Mononuclear cell (primary cell): ENCODE measurements at regions not wholly inside any gene's neighbourhood (a gene's known extent, or its start where the extent isn't known, plus 50 kb on each side); places are given as distances from the start of the nearest gene placed in this dataset.

Source experiments
- H3K27me3 ChIP-seq: 2 replicates; pipeline ENCODE4 v1.6.0; 2011; ENCODE audit warnings: low read length, control low read depth; ENCODE audit not compliant: insufficient read depth
- H3K4me1 ChIP-seq: 2 replicates; pipeline ENCODE4 v1.5.1; 2011; ENCODE audit warnings: mild to moderate bottlenecking, low read length, control low read depth; ENCODE audit not compliant: insufficient read depth
- H3K4me3 ChIP-seq: 2 replicates; pipeline ENCODE4 v1.5.1; 2011; ENCODE audit warnings: mild to moderate bottlenecking, low read length, moderate library complexity
- H3K9me3 ChIP-seq: 2 replicates; pipeline ENCODE4 v1.5.1; 2011; ENCODE audit warnings: low read depth, mild to moderate bottlenecking, control low read depth, low read length

- no peaks in the 10 kb centered on the region for H3K4me1 ChIP-seq
- no peaks in the 10 kb centered on the region for H3K27me3 ChIP-seq
- H3K9me3 ChIP-seq: no peaks in the 10 kb centered on the region
- no peak overlapping the region for H3K4me3 ChIP-seq
These were observed 775.4 kb downstream of the MTRR start for GRCh38 chr5:8644377-8644776.

GRCh38 chr5:8647111-8647510 is 778.2 kb downstream of the MTRR start:
- Histone ChIP-seq H3K9me3 (no peaks in the 10 kb centered on the region), H3K4me1 (no peaks in the 10 kb centered on the region), H3K27me3 (no peaks in the 10 kb centered on the region), H3K4me3 (no peak overlapping the region)

DNA sequence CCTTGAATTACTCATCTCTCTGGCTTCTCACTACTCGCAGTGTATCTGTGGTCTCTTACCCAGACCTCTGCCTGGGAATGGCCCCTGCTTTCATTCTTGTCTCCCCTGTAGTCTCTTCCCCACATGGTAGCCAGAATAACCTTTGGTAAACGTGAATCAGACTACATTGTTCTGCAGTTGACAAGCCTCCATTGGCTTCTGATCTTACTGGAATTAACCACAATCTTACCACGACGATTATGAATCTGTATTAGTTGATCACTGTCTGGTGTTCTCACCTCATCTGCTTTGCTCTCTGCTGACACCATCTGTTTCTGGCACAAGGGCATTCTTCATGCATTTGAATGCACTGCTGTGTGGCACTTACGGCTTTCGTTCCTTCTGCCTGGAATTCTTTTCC is 781.2 kb downstream of the MTRR start:
- H3K4me1 ChIP-seq: no peaks in the 10 kb centered on the region
- H3K4me3 ChIP-seq: no peak overlapping the region
- no peaks in the 10 kb centered on the region for H3K27me3 ChIP-seq
- no peaks in the 10 kb centered on the region for H3K9me3 ChIP-seq

- Histone ChIP-seq H3K4me1 (no peaks in the 10 kb centered on the region), H3K9me3 (no peaks in the 10 kb centered on the region), H3K4me3 (no peak overlapping the region), H3K27me3 (no peaks in the 10 kb centered on the region)
These were observed 791.4 kb downstream of the MTRR start for GRCh38 chr5:8660133-8660893.

DNA sequence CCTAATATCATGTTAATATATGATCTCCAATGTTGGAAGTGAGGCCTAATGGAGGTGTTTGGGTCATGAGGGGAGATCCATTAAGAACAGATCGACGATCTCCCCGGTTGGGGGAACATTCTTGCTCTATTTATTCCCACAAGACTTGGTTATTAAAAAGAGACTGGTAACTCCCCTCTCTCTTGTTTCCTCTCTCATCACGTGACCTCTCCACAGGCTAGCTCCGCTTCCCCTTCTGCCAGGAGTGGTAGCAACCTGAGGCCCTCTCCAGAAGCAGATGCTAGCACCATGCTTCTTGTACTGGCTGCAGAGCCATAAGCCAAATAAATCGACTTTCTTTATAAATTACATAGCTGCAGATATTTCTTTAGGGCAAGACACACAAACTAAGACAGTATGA is 794.4 kb downstream of the MTRR start:
- Histone ChIP-seq H3K4me3 (no peak overlapping the region), H3K9me3 (no peaks in the 10 kb centered on the region), H3K4me1 (no peaks in the 10 kb centered on the region)

GRCh38 chr5:8675182-8675581 is 806.2 kb downstream of the MTRR start:
- H3K9me3 ChIP-seq: no peaks in the 10 kb centered on the region
- H3K4me1 ChIP-seq: no peaks in the 10 kb centered on the region
- no peak overlapping the region for H3K4me3 ChIP-seq
- no peaks in the 10 kb centered on the region for H3K27me3 ChIP-seq

More for the DNA sequence above, 794.4 kb downstream of the MTRR start:
- no peaks in the 10 kb centered on the region for H3K27me3 ChIP-seq

DNA sequence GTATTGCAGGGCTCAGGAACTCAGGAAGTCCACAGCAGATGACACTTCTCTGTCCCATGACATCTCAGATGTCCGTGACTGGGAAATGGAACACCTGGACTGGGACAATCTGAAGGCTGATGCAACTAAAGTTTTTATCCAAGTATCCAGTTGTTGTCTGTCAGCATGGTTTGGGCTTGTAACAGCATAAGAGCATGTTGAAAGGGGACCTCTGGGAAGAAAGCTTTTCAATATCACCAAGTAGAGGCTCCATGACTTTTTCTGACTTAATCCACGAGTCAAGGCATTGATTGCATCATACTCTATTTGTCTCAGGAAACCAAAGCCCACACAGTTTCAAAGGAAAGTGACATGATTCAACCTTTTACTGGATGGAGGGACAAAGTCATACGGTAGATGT is 807.7 kb downstream of the MTRR start:
- no peaks in the 10 kb centered on the region for H3K4me1 ChIP-seq
- no peak overlapping the region for H3K4me3 ChIP-seq
- no peaks in the 10 kb centered on the region for H3K9me3 ChIP-seq
- no peaks in the 10 kb centered on the region for H3K27me3 ChIP-seq

- Histone ChIP-seq H3K4me1 (no peaks in the 10 kb centered on the region), H3K4me3 (no peak overlapping the region), H3K9me3 (no peaks in the 10 kb centered on the region), H3K27me3 (no peaks in the 10 kb centered on the region)
These were observed 813.4 kb downstream of the MTRR start for GRCh38 chr5:8682381-8682780.

DNA sequence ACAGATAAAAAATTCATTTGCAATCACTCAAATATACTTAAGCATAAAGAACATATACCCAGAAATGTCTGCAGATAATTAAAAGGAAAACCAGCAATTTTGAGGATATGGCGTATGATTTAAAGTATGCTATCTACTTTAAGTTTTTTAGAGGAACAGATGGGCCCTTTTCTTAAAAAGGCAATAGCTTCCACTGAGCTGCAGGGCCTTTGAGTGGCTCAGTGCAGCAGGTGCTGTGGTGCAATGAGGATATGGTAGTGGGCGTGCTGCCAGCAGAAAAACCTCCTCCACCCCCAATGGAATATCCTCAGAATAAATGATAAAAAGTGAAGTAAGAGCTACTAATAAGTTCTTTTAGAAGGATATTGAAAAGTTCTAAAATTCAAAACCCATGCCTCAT is 814.5 kb downstream of the MTRR start:
- H3K27me3 ChIP-seq: no peaks in the 10 kb centered on the region
- no peaks in the 10 kb centered on the region for H3K9me3 ChIP-seq
- no peaks in the 10 kb centered on the region for H3K4me1 ChIP-seq
- no peak overlapping the region for H3K4me3 ChIP-seq

- Histone ChIP-seq H3K27me3 (no peaks in the 10 kb centered on the region), H3K4me1 (no peaks in the 10 kb centered on the region), H3K4me3 (no peak overlapping the region), H3K9me3 (no peaks in the 10 kb centered on the region)
These were observed 816.8 kb downstream of the MTRR start for GRCh38 chr5:8685704-8686103.

GRCh38 chr5:8686707-8687106 is 817.8 kb downstream of the MTRR start:
- no peaks in the 10 kb centered on the region for H3K4me1 ChIP-seq

GRCh38 chr5:8689773-8690172 is 820.8 kb downstream of the MTRR start:
- Histone ChIP-seq H3K4me3 (no peak overlapping the region), H3K27me3 (no peaks in the 10 kb centered on the region), H3K9me3 (no peaks in the 10 kb centered on the region), H3K4me1 (no peaks in the 10 kb centered on the region)

More at GRCh38 chr5:8686707-8687106, 817.8 kb downstream of the MTRR start:
- Histone ChIP-seq H3K4me3 (no peak overlapping the region), H3K9me3 (no peaks in the 10 kb centered on the region), H3K27me3 (no peaks in the 10 kb centered on the region)

- Histone ChIP-seq H3K4me3 (no peak overlapping the region), H3K9me3 (no peaks in the 10 kb centered on the region), H3K27me3 (no peaks in the 10 kb centered on the region), H3K4me1 (no peaks in the 10 kb centered on the region)
These were observed 822.3 kb downstream of the MTRR start for GRCh38 chr5:8691221-8691620.

- no peaks in the 10 kb centered on the region for H3K9me3 ChIP-seq
- H3K4me1 ChIP-seq: no peaks in the 10 kb centered on the region
- no peak overlapping the region for H3K4me3 ChIP-seq
- H3K27me3 ChIP-seq: no peaks in the 10 kb centered on the region
These were observed 824.4 kb downstream of the MTRR start for GRCh38 chr5:8693341-8693844.

- Histone ChIP-seq H3K9me3 (no peaks in the 10 kb centered on the region), H3K4me1 (no peaks in the 10 kb centered on the region), H3K27me3 (no peaks in the 10 kb centered on the region), H3K4me3 (no peak overlapping the region)
These were observed 825.6 kb downstream of the MTRR start for GRCh38 chr5:8694545-8694944.
